Natural killer cell (primary cell): ENCODE measurements at regions not wholly inside any gene's neighbourhood (a gene's known extent, or its start where the extent isn't known, plus 50 kb on each side); places are given as distances from the start of the nearest gene placed in this dataset.
"Not testable (repeated sequence)": the region's sequence is repeated elsewhere in the genome, so short reads cannot be mapped to it uniquely, and the experiment has no call there.

Experiments
- ATAC-seq, 3 donors: fragments of 150-1000 bp in 2 of 3; fragments of 200-7000 bp in 1 of 3; cut with Tn5 transposase; 1 replicate in 1 of 3; 2 replicates in 2 of 3; pipeline ENCODE4 v1.10.0; 2021; ENCODE audit warnings: mild to moderate bottlenecking in 2 of 3, moderate library complexity in 2 of 3
- DNase-seq, 2 donors: peaks; one replicate each; pipeline versions ENCODE4 v3.0.0 to v3.0.0-alpha.2; 2013 to 2021; ENCODE audit warnings: mixed read lengths in 1 of 2
- H3K27ac ChIP-seq: one replicate; pipeline ENCODE4 v1.5.1; 2013; ENCODE audit warnings: mild to moderate bottlenecking, low read length
- H3K27me3 ChIP-seq: one replicate; pipeline ENCODE4 v1.6.1; 2013; ENCODE audit warnings: low read length; ENCODE audit not compliant: control insufficient read depth, insufficient read depth
- H3K36me3 ChIP-seq: one replicate; pipeline ENCODE4 v1.6.1; 2013; ENCODE audit warnings: low read length; ENCODE audit not compliant: control insufficient read depth, insufficient read depth
- H3K4me1 ChIP-seq: one replicate; pipeline ENCODE4 v1.6.1; 2013; ENCODE audit warnings: low read length; ENCODE audit not compliant: control insufficient read depth, insufficient read depth
- H3K4me3 ChIP-seq: one replicate; pipeline ENCODE4 v1.5.1; 2013; ENCODE audit warnings: low read length
- H3K9me3 ChIP-seq: one replicate; pipeline ENCODE4 v1.6.1; 2013; ENCODE audit warnings: low read length; ENCODE audit not compliant: control insufficient read depth, insufficient read depth
- H3K27ac Mint-ChIP-seq, 2 donors: one replicate each; pipeline ENCODE4 v1.8.0; 2022; ENCODE audit warnings: mild to moderate bottlenecking in 2 of 2, mixed read lengths in 2 of 2, moderate library complexity in 1 of 2
- H3K27me3 Mint-ChIP-seq, 2 donors: one replicate each; pipeline ENCODE4 v1.8.0; 2022; ENCODE audit warnings: low read depth in 2 of 2, mixed read lengths in 2 of 2
- H3K36me3 Mint-ChIP-seq: one replicate; pipeline ENCODE4 v1.8.0; 2022; ENCODE audit warnings: mixed read lengths
- H3K4me1 Mint-ChIP-seq, 2 donors: one replicate each; pipeline ENCODE4 v1.8.0; 2022; ENCODE audit warnings: mixed read lengths in 2 of 2
- H3K4me3 Mint-ChIP-seq: one replicate; pipeline ENCODE4 v1.8.0; 2022; ENCODE audit warnings: mild to moderate bottlenecking, moderate library complexity, mixed read lengths
- H3K9me3 Mint-ChIP-seq, 2 donors: one replicate each; pipeline ENCODE4 v1.8.0; 2022; ENCODE audit warnings: mixed read lengths in 2 of 2
- CTCF ChIP-seq: fragments of 200-600 bp; IDR thresholded peaks from one replicate; pipeline ENCODE4 v1.8.0; 2022; ENCODE audit warnings: antibody characterized with exemption
- WGBS: methylation state at CpG from one replicate; pipeline ENCODE4 v1.1.7; 2013; ENCODE audit warnings: missing lambda C conversion rate; ENCODE audit not compliant: insufficient coverage; 5-methylcytosine and 5-hydroxymethylcytosine counted together
- intact Hi-C: fragments of 100-400 bp; cut with micrococcal nuclease; formaldehyde crosslinking; loops from one replicate; pipeline ENCODE4 v1.14.2; 2022

GRCh38 chr4:116636917-116637316, 448.5 kb downstream of the TRAM1L1 start:
- no peaks in the 10 kb centered on the region for H3K4me1 Mint-ChIP-seq
- no peaks in the 10 kb centered on the region for H3K36me3 Mint-ChIP-seq
- no CpG with 5 or more reads among the region's 1 CpG for WGBS
- intact Hi-C loops, result no loop called here
- TF ChIP-seq CTCF, result no peak
- ATAC-seq (no peak), DNase-seq (no peak)
- H3K36me3 ChIP-seq, result no peaks in the 10 kb centered on the region
- no peak overlapping the region for H3K4me3 ChIP-seq
- peaks cover 3 to 8% of the 10 kb centered on the region in 2 donors for H3K9me3 Mint-ChIP-seq
- H3K27ac ChIP-seq, result no peak overlapping the region
- no peaks in the 10 kb centered on the region for H3K4me1 ChIP-seq
- H3K27me3 ChIP-seq, result no peaks in the 10 kb centered on the region
- no peaks in the 10 kb centered on the region for H3K9me3 ChIP-seq
- H3K4me3 Mint-ChIP-seq, result no peak overlapping the region
- no peak overlapping the region for H3K27ac Mint-ChIP-seq
- H3K27me3 Mint-ChIP-seq, result no peaks in the 10 kb centered on the region

- Mint-ChIP-seq H3K36me3 (no peaks in the 10 kb centered on the region), H3K4me1 (no peaks in the 10 kb centered on the region), H3K27ac (no peak overlapping the region), H3K27me3 (no peaks in the 10 kb centered on the region), H3K4me3 (no peak overlapping the region), H3K9me3 (peaks cover 3 to 12% of the 10 kb centered on the region in 2 donors)
- Histone ChIP-seq H3K9me3 (no peaks in the 10 kb centered on the region), H3K4me1 (no peaks in the 10 kb centered on the region), H3K27ac (no peak overlapping the region), H3K4me3 (no peak overlapping the region), H3K27me3 (no peaks in the 10 kb centered on the region), H3K36me3 (no peaks in the 10 kb centered on the region)
- TF ChIP-seq CTCF, result no peak
- ATAC-seq (no peak), DNase-seq (no peak)
- intact Hi-C loops, result no loop called here
Measured at GRCh38 chr4:116632269-116632668, 453.1 kb downstream of the TRAM1L1 start.

GRCh38 chr4:116628598-116628997, 456.8 kb downstream of the TRAM1L1 start:
- no peaks in the 10 kb centered on the region for H3K9me3 ChIP-seq
- no peak overlapping the region for H3K4me3 ChIP-seq
- ATAC-seq (no peak), DNase-seq (no peak)
- no peaks in the 10 kb centered on the region for H3K27me3 ChIP-seq
- H3K27ac ChIP-seq, result no peak overlapping the region
- Mint-ChIP-seq H3K4me1 (no peaks in the 10 kb centered on the region), H3K4me3 (no peak overlapping the region), H3K27ac (no peak overlapping the region), H3K36me3 (no peaks in the 10 kb centered on the region), H3K27me3 (no peaks in the 10 kb centered on the region), H3K9me3 (peaks cover 6 to 12% of the 10 kb centered on the region in 2 donors)
- intact Hi-C loops, result no loop called here
- H3K36me3 ChIP-seq, result no peaks in the 10 kb centered on the region
- no peak for TF ChIP-seq CTCF
- 76% methylated on average over 2 of the region's 2 CpGs for WGBS
- H3K4me1 ChIP-seq, result no peaks in the 10 kb centered on the region

- WGBS, result 60% methylated on average over 1 of the region's 1 CpG
Measured at GRCh38 chr4:116627545-116627944, 457.8 kb downstream of the TRAM1L1 start.

GRCh38 chr4:116619508-116619907, 465.9 kb downstream of the TRAM1L1 start:
- WGBS, result 82% methylated on average over 7 of the region's 8 CpGs
- H3K36me3 ChIP-seq, H3K27ac Mint-ChIP-seq, ATAC-seq, H3K36me3 Mint-ChIP-seq, H3K27me3 ChIP-seq, H3K4me3 ChIP-seq, H3K27ac ChIP-seq, DNase-seq, H3K4me1 Mint-ChIP-seq, H3K9me3 Mint-ChIP-seq, H3K4me1 ChIP-seq, H3K4me3 Mint-ChIP-seq, H3K27me3 Mint-ChIP-seq, intact Hi-C loops, H3K9me3 ChIP-seq: not testable (repeated sequence)

More at GRCh38 chr4:116627545-116627944, 457.8 kb downstream of the TRAM1L1 start:
- no peak for TF ChIP-seq CTCF
- Histone ChIP-seq H3K9me3 (no peaks in the 10 kb centered on the region), H3K27ac (no peak overlapping the region), H3K4me3 (no peak overlapping the region), H3K27me3 (no peaks in the 10 kb centered on the region), H3K36me3 (no peaks in the 10 kb centered on the region), H3K4me1 (no peaks in the 10 kb centered on the region)
- Mint-ChIP-seq H3K27me3 (no peaks in the 10 kb centered on the region), H3K36me3 (no peaks in the 10 kb centered on the region), H3K4me1 (no peaks in the 10 kb centered on the region), H3K27ac (no peak overlapping the region), H3K4me3 (no peak overlapping the region), H3K9me3 (peaks cover 4 to 7% of the 10 kb centered on the region in 2 donors)
- ATAC-seq (no peak), DNase-seq (no peak)
- intact Hi-C loops, result no loop called here
